Activated T-helper 1 cell treated with anti-CD3 and anti-CD28 coated beads, Interleukin-2, amount 50 U/mL, for 16 hours (primary cell): ENCODE measurements at regions not wholly inside any gene's neighbourhood (a gene's known extent, or its start where the extent isn't known, plus 50 kb on each side); places are given as distances from the start of the nearest gene placed in this dataset.
"Not testable (repeated sequence)": the region's sequence is repeated elsewhere in the genome, so short reads cannot be mapped to it uniquely, and the experiment has no call there.

ENCODE experiments used
- DNase-seq, 2 donors: peaks; one replicate each; pipeline ENCODE4 v3.0.0-alpha.2; 2020; ENCODE audit warnings: low read depth in 1 of 2, low spot score in 1 of 2

GRCh38 chr4:83213640-83214039, 71.0 kb downstream of the COQ2 start:
- no peak for DNase-seq

DNA sequence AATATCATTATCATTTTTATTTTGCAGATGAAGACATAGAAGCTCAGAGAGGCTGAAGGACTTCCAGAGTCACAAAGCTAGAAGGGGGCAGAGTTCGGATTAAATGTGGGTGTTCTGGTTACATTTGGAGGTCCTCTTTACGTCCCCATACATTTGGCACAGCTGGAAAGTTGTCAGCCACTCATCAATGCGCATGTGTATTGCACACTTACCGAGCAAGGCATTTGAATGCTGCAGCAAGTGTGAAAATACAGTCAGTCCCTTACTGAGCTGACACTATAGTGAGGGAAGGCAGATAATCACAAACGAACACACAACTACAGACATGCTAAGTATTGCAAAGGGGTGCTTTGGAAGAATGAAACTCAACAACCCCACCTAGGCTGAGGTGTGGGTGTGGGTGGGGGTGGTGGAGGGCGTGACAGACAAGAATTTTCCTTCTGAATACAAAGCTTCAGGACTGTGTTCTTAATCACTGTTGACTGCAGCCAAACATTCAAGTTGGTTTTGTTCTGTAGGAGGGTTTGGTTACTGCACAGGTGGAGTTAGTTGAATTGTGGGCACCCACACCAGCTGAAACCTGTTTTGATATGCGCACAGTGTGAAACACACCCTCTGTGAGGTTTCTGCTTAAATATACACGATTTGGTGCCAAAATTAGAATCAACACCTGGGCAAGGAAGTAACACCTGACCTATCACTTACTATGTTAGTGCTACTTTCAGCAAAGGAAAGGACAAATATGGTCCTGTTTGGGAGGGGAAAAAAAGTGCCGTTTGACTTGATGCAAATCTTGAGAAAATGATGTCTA, 72.4 kb downstream of the COQ2 start:
- peak in 1 of 2 donors; percentile 12 for DNase-seq

- DNase-seq, result no peak
Measured at GRCh38 chr4:83209419-83209818, 75.2 kb downstream of the COQ2 start.

- DNase-seq, result no peak
Measured at GRCh38 chr4:83208371-83209365, 75.9 kb downstream of the COQ2 start.

- no peak for DNase-seq
Measured at GRCh38 chr4:83207497-83208101, 77.0 kb downstream of the COQ2 start.

GRCh38 chr4:83205760-83206159, 78.8 kb downstream of the COQ2 start:
- DNase-seq, result no peak

- no peak for DNase-seq
Measured at GRCh38 chr4:83204731-83205130, 79.9 kb downstream of the COQ2 start.

GRCh38 chr4:83201761-83202160, 82.8 kb downstream of the COQ2 start:
- no peak for DNase-seq

DNA sequence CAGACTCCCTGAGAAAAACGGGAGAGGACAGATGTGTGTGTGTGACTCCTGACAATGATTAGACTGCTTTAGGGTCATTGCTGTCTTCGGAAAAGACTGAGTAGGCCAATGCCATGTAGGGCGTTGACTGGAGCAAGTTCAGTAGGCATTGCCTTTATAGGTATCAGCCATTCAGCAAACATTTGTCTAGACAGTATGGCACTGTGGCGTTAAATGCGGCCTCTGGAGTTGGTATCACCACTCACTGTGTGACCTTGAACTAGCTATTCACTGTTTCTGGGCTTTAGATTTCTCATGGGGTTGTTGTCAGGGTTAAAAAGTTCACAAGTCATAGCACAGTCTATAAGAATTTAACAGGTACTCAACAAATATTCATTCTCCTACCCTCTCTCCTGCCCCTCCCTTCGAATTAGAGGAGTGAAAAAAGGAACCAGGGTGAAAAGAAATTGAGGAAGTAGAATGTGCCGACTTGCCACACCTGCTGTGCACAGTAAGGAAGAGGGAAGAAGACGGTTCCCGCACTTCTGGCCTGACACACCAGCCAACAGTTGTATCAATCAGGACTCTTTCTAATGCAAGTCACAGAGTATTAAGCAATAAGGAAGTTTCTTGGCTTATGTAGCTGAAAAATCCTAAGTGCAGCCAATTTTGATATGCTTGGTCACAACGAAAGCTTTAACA, 83.2 kb upstream of the PLAC8 start:
- no peak for DNase-seq

GRCh38 chr4:83196921-83197320, 82.4 kb upstream of the PLAC8 start:
- DNase-seq, result no peak

- no peak for DNase-seq
Measured at GRCh38 chr4:83195269-83195668, 80.7 kb upstream of the PLAC8 start.

DNA sequence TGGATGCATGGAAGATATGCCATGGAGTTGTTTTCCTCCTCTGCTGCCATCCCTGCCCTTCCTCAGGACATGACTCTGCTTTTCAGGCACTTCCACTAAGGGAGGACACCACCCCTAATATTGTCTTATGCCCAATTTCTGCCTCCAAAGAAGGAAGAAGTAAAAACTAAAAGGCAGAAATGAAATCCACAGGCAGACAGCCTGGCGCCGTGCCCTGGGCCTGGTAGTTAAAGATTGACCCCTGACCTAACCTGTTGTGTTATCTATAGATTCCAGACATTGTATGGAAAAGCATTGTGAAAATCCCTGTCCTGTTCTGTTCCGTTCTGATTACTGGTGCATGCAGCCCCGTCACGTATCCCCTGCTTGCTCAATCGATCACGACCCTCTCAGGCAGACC, 80.1 kb upstream of the PLAC8 start:
- not testable (repeated sequence) for DNase-seq

- no peak for DNase-seq
Measured at GRCh38 chr4:83192634-83193033, 78.1 kb upstream of the PLAC8 start.

GRCh38 chr4:83191026-83191425, 76.5 kb upstream of the PLAC8 start:
- no peak for DNase-seq

GRCh38 chr4:83189631-83190136, 75.2 kb upstream of the PLAC8 start:
- DNase-seq, result no peak

DNA sequence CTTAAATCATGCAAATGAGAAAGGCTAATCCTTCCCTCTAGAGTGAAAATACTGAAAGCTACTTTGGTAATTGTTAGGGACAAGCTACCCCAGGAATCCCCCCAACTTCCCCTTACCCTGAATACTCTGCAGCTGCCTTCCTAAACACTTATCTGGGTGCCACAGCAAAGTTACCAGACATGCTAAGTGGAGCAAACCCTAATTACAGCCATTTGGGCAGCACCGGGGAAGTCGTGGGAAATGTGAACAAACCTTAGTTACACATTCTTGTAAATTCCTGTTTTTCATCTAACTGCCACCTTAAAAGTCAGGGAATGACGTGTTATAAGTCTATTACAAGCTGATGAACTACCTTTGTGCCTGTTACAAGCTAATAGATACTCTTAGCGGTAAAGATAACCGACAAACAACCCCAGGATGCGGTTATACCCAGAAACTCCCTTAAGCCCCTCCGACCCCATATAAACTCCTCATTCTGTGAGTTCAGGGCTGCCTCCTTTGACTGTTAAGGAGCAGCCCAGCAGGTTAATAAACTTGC, 66.0 kb upstream of the PLAC8 start:
- no peak for DNase-seq

DNA sequence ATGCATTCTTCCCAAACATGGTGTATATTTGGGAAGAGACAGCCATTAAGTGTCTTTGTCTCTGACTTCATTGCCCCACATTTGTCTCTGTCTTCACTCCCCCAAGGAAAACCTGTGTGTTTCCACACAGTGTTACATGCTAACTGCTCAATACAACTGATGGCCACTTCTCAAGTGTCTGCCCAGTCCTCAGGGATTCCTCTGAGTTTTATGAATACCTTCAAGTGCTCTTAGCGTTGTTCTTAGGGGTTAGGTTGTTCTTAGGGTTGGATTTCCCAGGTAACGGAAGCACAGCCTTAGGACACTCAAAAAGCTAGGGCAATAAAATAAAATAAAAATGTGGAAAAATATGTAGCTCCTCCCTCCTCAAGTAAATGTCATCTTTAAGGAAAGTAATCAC, 64.7 kb upstream of the PLAC8 start:
- no peak for DNase-seq

DNA sequence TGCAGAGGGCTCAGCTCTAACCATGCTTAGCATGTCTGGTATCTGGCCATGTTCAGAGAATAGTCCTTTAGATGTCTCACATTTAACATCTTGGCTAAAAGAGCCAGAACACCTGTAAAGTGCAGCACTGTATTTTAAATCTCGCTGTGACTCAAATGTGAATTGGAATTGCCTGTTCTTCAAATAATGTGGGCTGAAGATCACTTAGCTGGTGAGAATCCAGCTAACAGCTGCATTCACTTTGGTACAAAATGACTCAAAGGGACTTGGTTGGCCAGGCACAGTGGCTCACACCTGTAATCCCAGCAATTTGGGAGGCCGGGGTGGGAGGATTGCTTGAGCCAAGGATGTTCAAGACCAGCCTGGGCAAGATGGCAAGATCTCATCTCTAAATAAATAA, 63.5 kb upstream of the PLAC8 start:
- no peak for DNase-seq

DNA sequence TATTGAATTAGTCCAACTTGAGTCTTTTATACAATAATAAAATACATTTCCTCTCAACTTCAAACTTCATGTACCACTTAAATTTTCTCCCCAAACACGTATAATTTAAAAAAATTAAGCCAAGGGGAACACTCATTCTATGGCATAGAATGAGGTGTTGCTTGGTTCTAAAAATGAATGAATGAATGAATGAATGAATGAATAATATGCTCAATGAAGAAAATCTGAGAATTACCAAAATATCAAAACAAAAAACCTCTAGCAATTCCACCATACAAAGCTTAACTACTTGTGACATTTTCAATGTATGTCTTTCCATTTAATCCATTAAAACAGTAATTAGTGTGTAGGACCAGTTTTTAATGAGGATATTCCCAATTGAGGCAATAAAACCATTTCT, 62.7 kb upstream of the PLAC8 start:
- DNase-seq, result no peak

DNA sequence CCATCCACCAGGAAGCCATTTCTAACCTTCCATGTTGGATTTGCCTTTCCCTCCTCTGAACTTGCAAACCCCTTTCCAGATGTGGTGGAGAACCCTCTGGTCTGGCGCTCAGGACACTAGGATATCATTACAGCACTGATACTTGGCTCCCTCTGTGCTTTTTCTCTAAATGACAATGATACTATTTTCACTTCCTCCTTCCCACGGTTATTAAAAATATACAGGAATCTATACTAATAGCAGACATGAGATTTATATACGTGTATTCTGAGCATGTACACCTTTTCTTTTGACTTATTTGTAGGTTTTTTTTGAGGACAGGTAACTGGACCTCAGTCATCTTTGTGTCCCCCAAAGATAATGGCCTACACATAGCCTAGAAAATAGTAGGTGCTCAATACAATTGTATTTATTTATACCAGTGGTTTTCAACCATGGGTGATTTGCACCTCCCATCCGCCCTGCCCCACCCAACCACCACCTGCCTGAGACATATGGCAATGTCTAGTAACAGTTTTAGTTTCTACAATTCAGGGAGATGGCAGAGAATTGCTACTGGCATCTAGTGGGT, 60.4 kb upstream of the PLAC8 start:
- DNase-seq, result no peak
